K562 (cell line): ENCODE measurements at regions not wholly inside any gene's neighbourhood (a gene's known extent, or its start where the extent isn't known, plus 50 kb on each side); places are given as distances from the start of the nearest gene placed in this dataset.

Experiments used
- ATAC-seq: fragments of 200-7000 bp; cut with Tn5 transposase; 3 replicates; pipeline ENCODE4 v1.9.1; 2020; ENCODE audit warnings: moderate library complexity
- BruUV-seq: library from RNA; stranded (reverse); fragments of 400-500 nt; replicated peaks from 2 replicates; lab custom pipeline; 2021; lab: Mats Ljungman, UMichigan
- CTCF ChIA-PET: fragments of 300-600 bp; formaldehyde crosslinking; extraction: SDS; loops from one replicate; lab custom pipeline; 2021; ENCODE audit warnings: low intra/inter-chr PET ratio; lab: Yijun Ruan, JAX
- POLR2A ChIA-PET: fragments of 300-600, 350-650 bp; sonication (Branson Sonifier 250); formaldehyde crosslinking; extraction: SDS; loops from one replicate; lab custom pipeline; 2021; ENCODE audit warnings: antibody characterized with exemption, inconsistent platforms; lab: Yijun Ruan, JAX
- DNase-seq, 4 experiments: peaks; one replicate each; pipeline versions ENCODE4 v3.0.0 to v3.0.0-alpha.2; 2011 to 2018; ENCODE audit warnings: low spot score in 3 of 4, mixed read lengths in 3 of 4; ENCODE audit errors: extremely low read depth in 1 of 4
- FAIRE-seq: peaks from 2 replicates; lab custom pipeline; 2011; peaks lifted over from hg19 to GRCh38; lab: Jason Lieb, UNC
- H2AFZ ChIP-seq: 2 replicates; pipeline ENCODE4 v1.6.0; 2011; ENCODE audit warnings: low read depth, low read length, control low read depth, inconsistent platforms
- H3K27ac ChIP-seq: fragments of 200-600 bp; 3 replicates; pipeline ENCODE4 v1.8.0; 2011; ENCODE audit warnings: low read depth, mild to moderate bottlenecking, control low read depth, inconsistent platforms, low read length, moderate library complexity, mixed read lengths; ENCODE audit errors: extremely low read depth
- H3K27me3 ChIP-seq, 2 experiments: fragments of 300-600 bp in 1 of 2; 2 replicates in 1 of 2; 3 replicates in 1 of 2; pipeline versions ENCODE4 v1.6.0 to v1.8.0; 2011; ENCODE audit warnings: inconsistent platforms in 2 of 2, low read length in 2 of 2, mild to moderate bottlenecking in 1 of 2, mixed read lengths in 1 of 2, moderate library complexity in 1 of 2; ENCODE audit not compliant: control insufficient read depth in 2 of 2, insufficient read depth in 2 of 2
- H3K36me3 ChIP-seq: fragments of 300-600 bp; 3 replicates; pipeline ENCODE4 v1.8.0; 2011; ENCODE audit warnings: mild to moderate bottlenecking, low read length, inconsistent platforms; ENCODE audit not compliant: control insufficient read depth, insufficient read depth
- H3K4me1 ChIP-seq, 2 experiments: fragments of 200-600 bp in 1 of 2; replicated peaks in 1 of 2; 2 replicates in 1 of 2; 3 replicates in 1 of 2; pipeline versions ENCODE4 v1.5.1 to v1.8.0; 2011; ENCODE audit warnings: inconsistent platforms in 2 of 2, low read length in 2 of 2, mild to moderate bottlenecking in 1 of 2, mixed read lengths in 1 of 2, moderate library complexity in 1 of 2; ENCODE audit not compliant: control insufficient read depth in 2 of 2, insufficient read depth in 2 of 2
- H3K4me2 ChIP-seq: 2 replicates; pipeline ENCODE4 v1.6.1; 2011; ENCODE audit warnings: low read length, control low read depth, inconsistent platforms, mixed read lengths; ENCODE audit not compliant: insufficient read depth
- H3K4me3 ChIP-seq: fragments of 200-600 bp; sonication (generic), shearing (Covaris generic); 2 replicates; pipeline ENCODE4 v1.5.1; 2016; ENCODE audit warnings: control low read depth, inconsistent platforms
- H3K79me2 ChIP-seq: fragments of 200-600 bp; 3 replicates; pipeline ENCODE4 v1.8.0; 2011; ENCODE audit warnings: low read length, inconsistent platforms; ENCODE audit not compliant: control insufficient read depth, insufficient read depth
- H3K9ac ChIP-seq, 2 experiments: 2 replicates each; pipeline versions ENCODE4 v1.6.0 to v1.6.1; 2011; ENCODE audit warnings: low read depth in 2 of 2, low read length in 2 of 2, control low read depth in 1 of 2, inconsistent platforms in 1 of 2, mild to moderate bottlenecking in 1 of 2, mixed read lengths in 1 of 2; ENCODE audit not compliant: insufficient read depth in 1 of 2
- H3K9me1 ChIP-seq: one replicate; pipeline ENCODE4 v1.6.0; 2011; ENCODE audit warnings: inconsistent platforms, mild to moderate bottlenecking, low read length, moderate library complexity; ENCODE audit not compliant: control insufficient read depth, insufficient read depth
- H3K9me3 ChIP-seq: replicated peaks from 2 replicates; pipeline ENCODE4 v1.5.1; 2011; ENCODE audit warnings: low read depth, low read length, inconsistent platforms; ENCODE audit not compliant: control insufficient read depth, insufficient read depth
- H4K20me1 ChIP-seq: replicated peaks from 2 replicates; pipeline ENCODE4 v1.6.1; 2011; ENCODE audit warnings: low read length, inconsistent platforms, mixed read lengths; ENCODE audit not compliant: control insufficient read depth, insufficient read depth
- BDP1 ChIP-seq: IDR thresholded peaks from 3 replicates; pipeline ENCODE4 v1.6.1; 2011; ENCODE audit not compliant: insufficient read length, insufficient read depth
- CEBPG ChIP-seq, 3 experiments: fragments of 200-800 bp in 1 of 3; sonication (Bioruptor generic) in 1 of 3; sonication (generic) in 1 of 3; formaldehyde crosslinking in 1 of 3; IDR thresholded peaks in 2 of 3; conservative IDR thresholded peaks in 1 of 3; 2 replicates each; pipeline versions ENCODE4 v1.6.1 to v1.8.0; 2016 to 2022; ENCODE audit warnings: missing compliant biosample characterization in 2 of 3, missing genetic modification characterization in 2 of 3, mild to moderate bottlenecking in 1 of 3, missing genetic modification reagents in 1 of 3
- POU5F1 ChIP-seq: fragments of 150-350 bp; IDR thresholded peaks from 2 replicates; pipeline ENCODE4 v1.6.1; 2014; ENCODE audit warnings: borderline replicate concordance, low read length, low read depth, mild to moderate bottlenecking; ENCODE audit not compliant: partially characterized antibody
- SAP30 ChIP-seq: fragments of 200-600 bp; sonication (generic); IDR thresholded peaks from 2 replicates; pipeline ENCODE4 v1.6.1; 2012; ENCODE audit warnings: borderline replicate concordance, low read depth, mild to moderate bottlenecking, moderate library complexity, low read length, control low read depth, inconsistent platforms; ENCODE audit not compliant: insufficient read depth, poor library complexity, severe bottlenecking
- SMC3 ChIP-seq: conservative IDR thresholded peaks from 2 replicates; pipeline ENCODE4 v1.6.1; 2011; ENCODE audit warnings: low read depth, low read length, improper control_type of control experiment; ENCODE audit not compliant: insufficient read depth
- XRCC3 ChIP-seq: fragments of 450-650 bp; IDR thresholded peaks from 2 replicates; pipeline ENCODE4 v1.6.1; 2017; ENCODE audit warnings: mild to moderate bottlenecking, moderate library complexity
- ZNF165 ChIP-seq: fragments of 250-450 bp; sonication (Bioruptor Pico); IDR thresholded peaks from 2 replicates; pipeline ENCODE4 v1.4.0; 2020; ENCODE audit warnings: borderline replicate concordance
- ZNF699 ChIP-seq: fragments of 250-450 bp; sonication (Bioruptor Pico); IDR thresholded peaks from 2 replicates; pipeline ENCODE4 v1.8.0; 2021; ENCODE audit warnings: mild to moderate bottlenecking, moderate library complexity; ENCODE audit not compliant: insufficient replicate concordance
- ZNF75A ChIP-seq: fragments of 450-650 bp; formaldehyde crosslinking; IDR thresholded peaks from 2 replicates; pipeline ENCODE4 v1.4.0; 2020; ENCODE audit warnings: mild to moderate bottlenecking
- WGBS: fragments of 100-300 bp; shearing (Covaris generic); methylation state at CpG from one replicate; pipeline ENCODE4 v1.1.6; 2016; ENCODE audit warnings: low coverage, mixed read lengths; ENCODE audit not compliant: insufficient coverage; ENCODE audit errors: missing lambda C conversion rate; 5-methylcytosine and 5-hydroxymethylcytosine counted together
- in situ Hi-C: fragments of 300-500 bp; cut with MboI; formaldehyde crosslinking; loops from 4 replicates; pipeline ENCODE4 v1.15.0; 2018; ENCODE audit warnings: inconsistent platforms, mixed read lengths
- intact Hi-C: fragments of 100-400 bp; cut with micrococcal nuclease; formaldehyde crosslinking; loops from 2 replicates; pipeline ENCODE4 v1.14.2; 2022
- TF ChIP-seq, protein P1 (sequence below): fragments of 450-650 bp; IDR thresholded peaks from 2 replicates; pipeline ENCODE4 v1.6.1; 2016; ENCODE audit warnings: missing biosample characterization, missing genetic modification characterization
- TF ChIP-seq, protein P2 (sequence below): sonication (generic); formaldehyde crosslinking; IDR thresholded peaks from 2 replicates; pipeline ENCODE4 v1.8.1; 2022; ENCODE audit warnings: missing genetic modification reagents
- TF ChIP-seq, protein P3 (sequence below): fragments of 250-450 bp; sonication (Bioruptor Pico); IDR thresholded peaks from 2 replicates; pipeline ENCODE4 v1.4.0; 2020; ENCODE audit warnings: mild to moderate bottlenecking, moderate library complexity

DNA sequence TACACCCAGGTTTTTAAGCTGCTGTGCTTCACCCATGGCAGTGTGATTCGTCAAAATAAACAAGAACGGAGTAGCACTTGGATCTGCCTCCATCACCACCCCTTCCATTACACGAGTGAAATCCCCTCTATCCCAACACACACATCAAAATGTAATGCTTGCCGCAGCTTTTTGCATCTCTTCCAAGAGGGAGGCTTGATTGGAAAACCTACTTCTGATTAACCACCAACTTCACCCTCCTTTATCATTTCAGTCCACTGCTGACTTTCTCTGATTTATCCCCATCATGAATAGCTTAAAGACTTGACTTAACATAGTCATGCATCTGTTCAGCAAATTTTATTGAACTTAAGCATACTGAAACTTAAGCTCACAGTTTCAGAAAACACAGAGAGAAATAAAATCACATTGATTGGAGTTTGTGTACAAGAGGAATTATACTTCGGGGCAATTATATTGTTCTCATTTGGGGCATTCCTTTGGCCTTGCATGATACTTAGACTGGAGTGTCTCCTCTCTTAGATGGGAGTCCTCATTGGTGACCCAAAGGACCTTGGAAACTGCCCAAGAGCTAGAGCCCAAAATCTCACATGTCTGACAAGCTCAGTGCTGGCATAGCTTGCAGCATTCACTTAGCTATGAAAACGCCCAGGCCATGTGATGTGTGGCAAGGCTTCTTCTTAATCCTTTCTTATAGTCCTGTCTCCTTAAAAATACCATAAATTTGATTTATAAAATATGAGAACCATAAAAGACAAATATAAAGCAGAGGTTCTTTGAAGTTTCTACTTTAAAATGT, 124.3 kb upstream of the UMPS start:
- no peak for ATAC-seq
- in situ Hi-C loops = no loop called here
- POLR2A ChIA-PET = interaction anchor here (0.6 kb wide), 1 partner anchor 57 kb away, joined by 3 read pairs; no protein-coding TSS in a partner anchor
- H3K27me3 ChIP-seq = no peaks in the 10 kb centered on the region
- CTCF ChIA-PET = no interaction called here
- H3K4me3 ChIP-seq = no peak overlapping the region
- H3K27ac ChIP-seq = no peak overlapping the region
- no peak overlapping the region for H2AFZ ChIP-seq
- no peaks in the 10 kb centered on the region; a peak in 1 of 5 replicates for H3K4me1 ChIP-seq
- H3K79me2 ChIP-seq = no peaks in the 10 kb centered on the region
- DNase-seq = no peak
- no peak for FAIRE-seq
- H3K9ac ChIP-seq = no peak overlapping the region
- 24% methylated on average over 6 of the region's 6 CpGs for WGBS
- intact Hi-C loops = no loop called here
- H3K4me2 ChIP-seq = no peak overlapping the region
- H3K36me3 ChIP-seq = no peaks in the 10 kb centered on the region
- no TSS peak for BruUV-seq
- no peaks in the 10 kb centered on the region for H3K9me3 ChIP-seq
- H3K9me1 ChIP-seq = no peaks in the 10 kb centered on the region
- no peaks in the 10 kb centered on the region for H4K20me1 ChIP-seq
- TF ChIP-seq, protein P1, sequence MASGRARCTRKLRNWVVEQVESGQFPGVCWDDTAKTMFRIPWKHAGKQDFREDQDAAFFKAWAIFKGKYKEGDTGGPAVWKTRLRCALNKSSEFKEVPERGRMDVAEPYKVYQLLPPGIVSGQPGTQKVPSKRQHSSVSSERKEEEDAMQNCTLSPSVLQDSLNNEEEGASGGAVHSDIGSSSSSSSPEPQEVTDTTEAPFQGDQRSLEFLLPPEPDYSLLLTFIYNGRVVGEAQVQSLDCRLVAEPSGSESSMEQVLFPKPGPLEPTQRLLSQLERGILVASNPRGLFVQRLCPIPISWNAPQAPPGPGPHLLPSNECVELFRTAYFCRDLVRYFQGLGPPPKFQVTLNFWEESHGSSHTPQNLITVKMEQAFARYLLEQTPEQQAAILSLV = no peak
- TF ChIP-seq, protein P2, sequence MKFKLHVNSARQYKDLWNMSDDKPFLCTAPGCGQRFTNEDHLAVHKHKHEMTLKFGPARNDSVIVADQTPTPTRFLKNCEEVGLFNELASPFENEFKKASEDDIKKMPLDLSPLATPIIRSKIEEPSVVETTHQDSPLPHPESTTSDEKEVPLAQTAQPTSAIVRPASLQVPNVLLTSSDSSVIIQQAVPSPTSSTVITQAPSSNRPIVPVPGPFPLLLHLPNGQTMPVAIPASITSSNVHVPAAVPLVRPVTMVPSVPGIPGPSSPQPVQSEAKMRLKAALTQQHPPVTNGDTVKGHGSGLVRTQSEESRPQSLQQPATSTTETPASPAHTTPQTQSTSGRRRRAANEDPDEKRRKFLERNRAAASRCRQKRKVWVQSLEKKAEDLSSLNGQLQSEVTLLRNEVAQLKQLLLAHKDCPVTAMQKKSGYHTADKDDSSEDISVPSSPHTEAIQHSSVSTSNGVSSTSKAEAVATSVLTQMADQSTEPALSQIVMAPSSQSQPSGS = no peak
- TF ChIP-seq SMC3 = no peak
- TF ChIP-seq SAP30 = no peak
- no peak for TF ChIP-seq POU5F1
- TF ChIP-seq, protein P3, sequence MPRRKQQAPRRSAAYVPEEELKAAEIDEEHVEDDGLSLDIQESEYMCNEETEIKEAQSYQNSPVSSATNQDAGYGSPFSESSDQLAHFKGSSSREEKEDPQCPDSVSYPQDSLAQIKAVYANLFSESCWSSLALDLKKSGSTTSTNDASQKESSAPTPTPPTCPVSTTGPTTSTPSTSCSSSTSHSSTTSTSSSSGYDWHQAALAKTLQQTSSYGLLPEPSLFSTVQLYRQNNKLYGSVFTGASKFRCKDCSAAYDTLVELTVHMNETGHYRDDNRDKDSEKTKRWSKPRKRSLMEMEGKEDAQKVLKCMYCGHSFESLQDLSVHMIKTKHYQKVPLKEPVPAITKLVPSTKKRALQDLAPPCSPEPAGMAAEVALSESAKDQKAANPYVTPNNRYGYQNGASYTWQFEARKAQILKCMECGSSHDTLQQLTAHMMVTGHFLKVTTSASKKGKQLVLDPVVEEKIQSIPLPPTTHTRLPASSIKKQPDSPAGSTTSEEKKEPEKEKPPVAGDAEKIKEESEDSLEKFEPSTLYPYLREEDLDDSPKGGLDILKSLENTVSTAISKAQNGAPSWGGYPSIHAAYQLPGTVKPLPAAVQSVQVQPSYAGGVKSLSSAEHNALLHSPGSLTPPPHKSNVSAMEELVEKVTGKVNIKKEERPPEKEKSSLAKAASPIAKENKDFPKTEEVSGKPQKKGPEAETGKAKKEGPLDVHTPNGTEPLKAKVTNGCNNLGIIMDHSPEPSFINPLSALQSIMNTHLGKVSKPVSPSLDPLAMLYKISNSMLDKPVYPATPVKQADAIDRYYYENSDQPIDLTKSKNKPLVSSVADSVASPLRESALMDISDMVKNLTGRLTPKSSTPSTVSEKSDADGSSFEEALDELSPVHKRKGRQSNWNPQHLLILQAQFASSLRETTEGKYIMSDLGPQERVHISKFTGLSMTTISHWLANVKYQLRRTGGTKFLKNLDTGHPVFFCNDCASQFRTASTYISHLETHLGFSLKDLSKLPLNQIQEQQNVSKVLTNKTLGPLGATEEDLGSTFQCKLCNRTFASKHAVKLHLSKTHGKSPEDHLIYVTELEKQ (CRISPR knock-in tag) = no peak
- TF ChIP-seq CEBPG (CRISPR knock-in tag; IDR thresholded peaks at IDR 0.05) = no peak
- TF ChIP-seq CEBPG (tag; conservative IDR thresholded peaks at IDR 0.05 in 1 of 2, IDR thresholded peaks at IDR 0.05 in 1 of 2) = no peak
- TF ChIP-seq ZNF699 = no peak
- TF ChIP-seq ZNF165 (CRISPR knock-in tag) = no peak
- TF ChIP-seq ZNF75A (CRISPR knock-in tag) = no peak
- no peak for TF ChIP-seq XRCC3
- no peak for TF ChIP-seq BDP1
